LNCAP (cell line): ENCODE measurements at regions not wholly inside any gene's neighbourhood (a gene's known extent, or its start where the extent isn't known, plus 50 kb on each side); places are given as distances from the start of the nearest gene placed in this dataset.

Source experiments
- CTCF ChIP-seq: fragments of 450-650 bp; IDR thresholded peaks from 2 replicates; pipeline ENCODE4 v1.5.1; 2017; ENCODE audit warnings: mild to moderate bottlenecking

- no peak for TF ChIP-seq CTCF
Observed at GRCh38 chr3:21195203-21195602, 555.8 kb downstream of the ZNF385D start.

- TF ChIP-seq CTCF = no peak
Observed at GRCh38 chr3:21188459-21188858, 562.6 kb downstream of the ZNF385D start.

- no peak for TF ChIP-seq CTCF
Observed at GRCh38 chr3:21185816-21186314, 565.1 kb downstream of the ZNF385D start.

- no peak for TF ChIP-seq CTCF
Observed at GRCh38 chr3:21174461-21174860, 576.5 kb downstream of the ZNF385D start.

- no peak for TF ChIP-seq CTCF
Observed at GRCh38 chr3:21170964-21171363, 580.0 kb downstream of the ZNF385D start.

- no peak for TF ChIP-seq CTCF
Observed at GRCh38 chr3:21169948-21170347, 581.1 kb downstream of the ZNF385D start.

GRCh38 chr3:21168471-21168870 lies 582.5 kb downstream of the ZNF385D start:
- no peak for TF ChIP-seq CTCF

GRCh38 chr3:21163956-21164355 lies 587.1 kb downstream of the ZNF385D start:
- TF ChIP-seq CTCF = no peak
